Esophagus (tissue), 2 donors: ENCODE measurements at regions not wholly inside any gene's neighbourhood (a gene's known extent, or its start where the extent isn't known, plus 50 kb on each side); places are given as distances from the start of the nearest gene placed in this dataset.
"Not testable (repeated sequence)": the region's sequence is repeated elsewhere in the genome, so short reads cannot be mapped to it uniquely, and the experiment has no call there.

Experiments
- H3K27ac ChIP-seq, 2 donors: one replicate each; pipeline ENCODE4 v1.5.1; 2013; ENCODE audit warnings: low read depth in 2 of 2, mild to moderate bottlenecking in 2 of 2, inconsistent platforms in 1 of 2, low read length in 1 of 2, moderate library complexity in 1 of 2
- H3K27me3 ChIP-seq, 2 donors: one replicate each; pipeline ENCODE4 v1.6.1; 2013; ENCODE audit warnings: low read length in 2 of 2, control low read depth in 1 of 2, mild to moderate bottlenecking in 1 of 2; ENCODE audit not compliant: insufficient read depth in 2 of 2, control insufficient read depth in 1 of 2
- H3K36me3 ChIP-seq, 2 donors: one replicate each; pipeline ENCODE4 v1.6.1; 2013; ENCODE audit warnings: low read length in 1 of 2; ENCODE audit not compliant: control insufficient read depth in 2 of 2, insufficient read depth in 2 of 2
- H3K4me1 ChIP-seq, 2 donors: one replicate each; pipeline ENCODE4 v1.6.1; 2013; ENCODE audit warnings: low read length in 1 of 2; ENCODE audit not compliant: control insufficient read depth in 2 of 2, insufficient read depth in 2 of 2
- H3K4me3 ChIP-seq, 2 donors: one replicate each; pipeline ENCODE4 v1.5.1; 2013; ENCODE audit warnings: low read length in 2 of 2, mild to moderate bottlenecking in 2 of 2, low read depth in 1 of 2, moderate library complexity in 1 of 2
- H3K9me3 ChIP-seq, 2 donors: one replicate each; pipeline ENCODE4 v1.6.1; 2013; ENCODE audit warnings: mild to moderate bottlenecking in 2 of 2, low read depth in 1 of 2, low read length in 1 of 2, moderate library complexity in 1 of 2; ENCODE audit not compliant: control insufficient read depth in 2 of 2, insufficient read depth in 1 of 2
- WGBS, 2 donors: extraction: QIAGEN DNeasy Blood & Tissue Kit; methylation state at CpG; one replicate each; pipeline ENCODE4 v1.1.7; 2013; 5-methylcytosine and 5-hydroxymethylcytosine counted together
- donor health status: healthy with polysubstance abuse.
- donor health status: Bipolar disorder and iron deficiency.

DNA sequence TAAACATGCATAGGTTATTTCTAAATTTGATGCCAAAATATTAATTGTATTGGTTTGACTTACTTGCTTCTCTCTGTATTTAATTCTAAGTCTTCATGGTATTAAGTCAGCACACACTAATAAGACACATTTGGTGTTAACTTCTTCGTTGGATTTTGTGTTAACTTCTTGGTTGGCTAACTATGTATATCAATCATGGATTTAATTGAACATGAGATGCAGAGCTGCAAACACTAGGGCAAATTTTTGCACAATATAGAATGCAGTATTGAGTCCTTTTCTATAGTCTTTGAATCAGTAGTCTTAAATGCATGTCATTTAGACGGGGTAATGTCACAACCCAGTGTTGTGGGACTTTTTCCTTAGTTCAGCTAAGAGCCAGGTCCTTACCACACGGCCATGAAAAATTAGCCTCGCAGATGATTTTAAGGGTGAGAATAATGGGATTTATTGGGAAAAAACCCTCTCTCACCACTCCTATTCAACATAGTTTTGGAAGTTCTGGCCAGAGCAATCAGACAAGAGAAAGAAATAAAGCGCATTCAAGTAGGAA lies 142.9 kb upstream of the TRIM24 start:
- Histone ChIP-seq H3K4me3 (no peak overlapping the region), H3K36me3 (no peaks in the 10 kb centered on the region), H3K4me1 (no peaks in the 10 kb centered on the region), H3K27ac (no peak overlapping the region), H3K9me3 (no peaks in the 10 kb centered on the region), H3K27me3 (no peaks in the 10 kb centered on the region)
- WGBS, 2 donors: 83 to 86% methylated on average over 5 of the region's 5 CpGs

DNA sequence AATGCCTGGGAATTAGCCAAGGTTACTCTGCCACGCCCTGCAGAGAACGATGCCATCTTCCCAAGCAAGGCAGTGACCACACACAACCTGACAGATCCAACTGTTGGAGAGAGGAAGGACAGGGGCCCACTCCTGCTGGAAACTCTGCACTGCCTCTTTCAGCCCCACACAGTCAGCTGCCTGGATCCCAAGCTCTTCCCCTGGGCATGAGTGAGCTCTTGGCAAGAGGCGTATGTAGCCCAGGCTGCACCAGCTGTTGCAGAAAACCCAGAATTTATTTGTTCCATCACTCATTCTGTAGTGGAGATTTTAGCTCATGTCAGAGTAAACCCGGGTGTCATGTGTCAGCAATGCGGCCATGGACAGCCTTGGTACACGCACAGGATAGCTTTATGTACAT lies 135.1 kb upstream of the TRIM24 start:
- no peaks in the 10 kb centered on the region for H3K4me1 ChIP-seq
- H3K9me3 ChIP-seq: peaks cover 0 to 2% of the 10 kb centered on the region in 2 donors
- H3K4me3 ChIP-seq: no peak overlapping the region
- 57 to 72% methylated on average over 6 of the region's 6 CpGs for WGBS, 2 donors
- H3K36me3 ChIP-seq: no peaks in the 10 kb centered on the region
- no peak overlapping the region for H3K27ac ChIP-seq
- no peaks in the 10 kb centered on the region for H3K27me3 ChIP-seq

DNA sequence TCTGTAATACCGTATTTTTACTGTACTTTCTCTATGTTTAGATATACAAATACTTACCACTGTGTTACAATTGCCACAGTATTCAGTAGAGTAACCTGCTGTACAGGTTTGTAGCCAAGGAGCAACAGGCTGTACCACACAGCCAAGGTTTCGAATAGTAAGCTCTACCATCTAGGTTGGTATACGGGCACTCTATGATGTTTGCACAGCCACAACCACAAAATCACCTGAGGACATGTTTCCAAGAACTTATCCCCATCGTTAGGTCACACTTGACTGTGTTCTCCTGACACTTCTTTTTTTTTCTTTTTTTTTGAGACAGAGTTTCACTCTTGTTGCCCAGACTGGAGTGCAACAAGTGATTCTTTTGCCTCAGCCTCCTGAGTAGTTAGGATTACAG lies 134.6 kb upstream of the TRIM24 start:
- WGBS, 2 donors: 72 to 74% methylated on average over 4 of the region's 4 CpGs
- no peak overlapping the region for H3K27ac ChIP-seq
- no peaks in the 10 kb centered on the region for H3K27me3 ChIP-seq
- H3K4me3 ChIP-seq: no peak overlapping the region
- H3K9me3 ChIP-seq: peaks cover 0 to 2% of the 10 kb centered on the region in 2 donors
- H3K4me1 ChIP-seq: no peaks in the 10 kb centered on the region
- H3K36me3 ChIP-seq: no peaks in the 10 kb centered on the region

DNA sequence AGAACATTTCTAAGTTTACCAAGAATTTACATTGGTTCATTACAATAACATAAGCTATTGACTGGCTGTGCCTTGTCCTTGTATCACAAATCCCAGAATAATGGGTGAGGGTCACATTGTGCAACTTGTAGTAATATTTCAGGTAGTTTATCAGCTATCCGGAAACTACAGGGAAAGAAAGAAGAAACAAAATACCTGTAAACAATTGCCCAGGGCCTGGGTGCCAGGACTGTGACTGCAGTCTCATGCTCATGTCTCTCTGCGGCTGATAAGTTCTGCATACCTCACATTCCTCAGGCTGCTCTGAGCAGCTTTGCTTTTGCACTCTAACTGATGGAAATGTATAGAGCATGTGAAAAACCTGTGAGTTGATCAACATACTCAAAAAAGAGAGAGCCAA lies 131.8 kb upstream of the TRIM24 start:
- WGBS, 2 donors: 75 to 79% methylated on average over 2 of the region's 2 CpGs
- Histone ChIP-seq H3K9me3 (peaks cover 0 to 2% of the 10 kb centered on the region in 2 donors), H3K27me3 (no peaks in the 10 kb centered on the region), H3K27ac (no peak overlapping the region), H3K36me3 (no peaks in the 10 kb centered on the region), H3K4me1 (no peaks in the 10 kb centered on the region), H3K4me3 (no peak overlapping the region)

DNA sequence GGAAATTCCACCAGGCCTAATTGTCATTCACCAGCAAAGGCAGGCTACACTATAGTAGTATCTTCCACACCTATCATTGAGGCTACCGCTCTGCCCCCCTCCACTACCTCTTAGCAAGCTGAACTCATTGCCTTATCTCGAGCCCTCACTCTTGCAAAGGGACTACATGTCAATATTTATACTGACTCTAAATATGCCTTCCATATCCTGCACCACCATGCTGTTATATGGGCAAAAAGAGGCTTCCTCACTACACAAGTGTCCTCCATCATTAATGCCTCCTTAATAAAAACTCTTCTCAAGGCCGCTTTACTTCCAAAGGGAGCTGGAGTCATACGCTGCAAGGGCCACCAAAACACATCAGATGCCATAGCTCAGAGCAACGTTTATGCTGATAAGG lies 127.2 kb upstream of the TRIM24 start:
- H3K27ac ChIP-seq, H3K4me1 ChIP-seq, H3K9me3 ChIP-seq, H3K27me3 ChIP-seq, H3K36me3 ChIP-seq, H3K4me3 ChIP-seq: not testable (repeated sequence)
- 89 to 90% methylated on average over 5 of the region's 5 CpGs for WGBS, 2 donors

DNA sequence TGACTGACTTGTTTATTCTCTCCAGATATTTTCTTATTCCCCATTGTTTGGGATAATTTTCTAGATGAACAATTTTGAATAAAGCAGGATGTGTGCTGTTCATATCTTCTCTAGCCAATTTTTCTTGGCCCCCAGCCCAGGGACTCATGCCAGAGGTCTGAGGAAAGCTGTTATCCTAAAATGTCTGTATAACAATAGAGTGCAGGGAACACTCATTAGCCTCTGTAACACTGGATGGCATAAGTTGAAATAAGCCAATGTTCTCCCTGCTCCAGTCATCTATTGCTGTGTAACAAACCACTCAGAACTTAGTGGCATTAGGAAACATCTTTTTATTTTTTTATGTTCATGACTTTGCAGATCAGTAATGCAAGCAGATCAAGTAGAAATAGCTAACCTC lies 121.7 kb upstream of the TRIM24 start:
- Histone ChIP-seq H3K27me3 (no peaks in the 10 kb centered on the region), H3K4me1 (no peaks in the 10 kb centered on the region), H3K9me3 (peaks cover 2 to 5% of the 10 kb centered on the region in 2 donors), H3K27ac (no peak overlapping the region), H3K36me3 (no peaks in the 10 kb centered on the region), H3K4me3 (no peak overlapping the region)

DNA sequence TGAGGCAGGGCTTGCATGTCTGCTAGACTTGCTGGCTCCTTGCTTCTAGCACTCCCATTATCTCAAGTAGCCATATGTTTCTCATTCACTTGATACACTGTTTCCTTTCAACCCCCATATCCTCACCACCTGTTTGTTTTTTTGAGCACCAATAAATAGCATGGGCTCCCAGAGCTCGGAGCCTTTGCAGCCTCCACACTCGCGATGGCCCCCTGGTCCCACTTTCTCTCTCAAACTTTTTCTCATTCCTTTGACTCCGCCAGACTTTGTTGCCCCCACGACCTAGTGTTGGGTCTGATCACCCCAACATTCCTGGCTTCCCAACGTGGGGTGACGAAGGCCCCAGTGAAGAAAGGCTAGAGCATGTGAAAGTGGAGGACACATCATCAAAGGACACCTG lies 120.8 kb upstream of the TRIM24 start:
- H3K27me3 ChIP-seq, H3K9me3 ChIP-seq, H3K36me3 ChIP-seq, H3K4me3 ChIP-seq, H3K27ac ChIP-seq, H3K4me1 ChIP-seq: not testable (repeated sequence)
- WGBS, 2 donors: 85 to 87% methylated on average over 7 of the region's 7 CpGs

DNA sequence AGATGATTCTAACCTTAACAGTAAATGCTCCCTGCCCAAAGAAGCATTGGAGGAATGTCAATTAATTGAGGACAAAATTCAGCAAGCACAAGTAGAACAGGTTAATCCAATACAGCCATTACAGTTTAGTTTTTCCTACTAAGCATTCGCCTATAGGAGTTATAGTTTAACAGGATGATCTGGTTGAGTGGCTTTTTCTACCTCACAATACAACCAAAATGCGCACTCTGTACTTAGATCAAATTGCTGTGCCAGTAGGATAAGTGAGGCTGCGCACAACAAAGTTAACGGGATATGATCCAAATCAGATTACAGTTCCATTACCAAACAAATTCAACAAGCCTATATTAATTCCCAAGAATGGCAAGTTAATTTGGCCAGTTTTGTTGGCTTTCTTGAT lies 117.1 kb upstream of the TRIM24 start:
- H3K9me3 ChIP-seq: peaks cover 3 to 5% of the 10 kb centered on the region in 2 donors
- H3K4me3 ChIP-seq: no peak overlapping the region
- H3K36me3 ChIP-seq: no peaks in the 10 kb centered on the region
- H3K4me1 ChIP-seq: no peaks in the 10 kb centered on the region
- no peaks in the 10 kb centered on the region for H3K27me3 ChIP-seq
- no peak overlapping the region for H3K27ac ChIP-seq
- WGBS, 2 donors: 70 to 91% methylated on average over 4 of the region's 4 CpGs

DNA sequence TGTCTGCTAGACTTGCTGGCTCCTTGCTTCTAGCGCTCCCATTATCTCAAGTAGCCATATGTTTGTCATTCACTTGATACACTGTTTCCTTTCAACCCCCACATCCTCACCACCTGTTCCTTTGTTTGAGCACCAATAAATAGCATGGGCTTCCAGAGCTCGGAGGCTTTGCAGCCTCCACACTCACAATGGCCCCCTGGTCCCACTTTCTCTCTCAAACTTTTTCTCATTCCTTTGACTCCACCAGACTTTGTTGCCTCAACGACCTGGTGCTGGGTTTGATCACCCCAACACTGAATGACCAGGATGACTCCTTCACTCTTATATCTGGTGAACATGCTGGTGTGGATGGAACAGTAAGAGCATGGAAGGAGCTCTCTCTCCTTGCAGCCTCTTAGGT lies 114.5 kb upstream of the TRIM24 start:
- no peaks in the 10 kb centered on the region for H3K27me3 ChIP-seq
- H3K4me1 ChIP-seq: no peaks in the 10 kb centered on the region
- no peak overlapping the region for H3K4me3 ChIP-seq
- H3K9me3 ChIP-seq: peaks cover 0 to 3% of the 10 kb centered on the region in 2 donors
- WGBS, 2 donors: 59 to 67% methylated on average over 3 of the region's 3 CpGs
- no peaks in the 10 kb centered on the region for H3K36me3 ChIP-seq
- H3K27ac ChIP-seq: no peak overlapping the region

DNA sequence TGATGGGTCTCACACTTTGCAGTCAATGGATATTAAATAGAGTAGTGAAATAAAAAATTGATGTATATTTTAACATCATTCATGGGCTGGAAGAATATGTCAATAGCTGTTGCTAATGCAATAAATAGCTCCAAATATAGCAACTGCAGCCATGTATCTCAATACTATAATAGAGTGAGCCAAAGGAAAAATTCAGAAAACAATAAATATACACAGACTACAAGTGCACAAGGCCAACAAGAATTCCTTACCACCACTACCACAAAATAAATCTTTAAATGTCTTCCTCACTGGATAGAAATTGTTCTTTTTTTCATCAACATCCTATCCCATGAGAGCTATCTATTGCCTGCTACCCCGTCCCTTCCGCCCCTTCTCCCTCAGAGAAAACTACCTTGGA lies 113.1 kb upstream of the TRIM24 start:
- H3K36me3 ChIP-seq: no peaks in the 10 kb centered on the region
- WGBS, 2 donors: 90 to 96% methylated on average over 2 of the region's 2 CpGs
- no peaks in the 10 kb centered on the region for H3K4me1 ChIP-seq
- H3K4me3 ChIP-seq: no peak overlapping the region
- peaks cover 0 to 3% of the 10 kb centered on the region in 2 donors for H3K9me3 ChIP-seq
- H3K27ac ChIP-seq: no peak overlapping the region
- no peaks in the 10 kb centered on the region for H3K27me3 ChIP-seq
